ENCODE measurements at regions not wholly inside any gene's neighbourhood (a gene's known extent, or its start where the extent isn't known, plus 50 kb on each side); places are given as distances from the start of the nearest gene placed in this dataset.

- CTCF ChIA-PET, result no interaction called here
- no peaks in the 10 kb centered on the region for H3K36me3 Mint-ChIP-seq (ENCODE audit: insufficient read depth, unreplicated experiment)
- H3K4me3 Mint-ChIP-seq (ENCODE audit: low read depth, unreplicated experiment), result no peak overlapping the region
- H3K9me3 Mint-ChIP-seq (ENCODE audit: low read depth, unreplicated experiment), result no peaks in the 10 kb centered on the region
- H3K4me1 Mint-ChIP-seq (ENCODE audit: low read depth, unreplicated experiment), result peaks cover 5% of the 10 kb centered on the region
- no peak overlapping the region for H3K27ac Mint-ChIP-seq (ENCODE audit: unreplicated experiment)
- H3K27me3 Mint-ChIP-seq (ENCODE audit: unreplicated experiment), result no peaks in the 10 kb centered on the region
- TF ChIP-seq, protein P1, sequence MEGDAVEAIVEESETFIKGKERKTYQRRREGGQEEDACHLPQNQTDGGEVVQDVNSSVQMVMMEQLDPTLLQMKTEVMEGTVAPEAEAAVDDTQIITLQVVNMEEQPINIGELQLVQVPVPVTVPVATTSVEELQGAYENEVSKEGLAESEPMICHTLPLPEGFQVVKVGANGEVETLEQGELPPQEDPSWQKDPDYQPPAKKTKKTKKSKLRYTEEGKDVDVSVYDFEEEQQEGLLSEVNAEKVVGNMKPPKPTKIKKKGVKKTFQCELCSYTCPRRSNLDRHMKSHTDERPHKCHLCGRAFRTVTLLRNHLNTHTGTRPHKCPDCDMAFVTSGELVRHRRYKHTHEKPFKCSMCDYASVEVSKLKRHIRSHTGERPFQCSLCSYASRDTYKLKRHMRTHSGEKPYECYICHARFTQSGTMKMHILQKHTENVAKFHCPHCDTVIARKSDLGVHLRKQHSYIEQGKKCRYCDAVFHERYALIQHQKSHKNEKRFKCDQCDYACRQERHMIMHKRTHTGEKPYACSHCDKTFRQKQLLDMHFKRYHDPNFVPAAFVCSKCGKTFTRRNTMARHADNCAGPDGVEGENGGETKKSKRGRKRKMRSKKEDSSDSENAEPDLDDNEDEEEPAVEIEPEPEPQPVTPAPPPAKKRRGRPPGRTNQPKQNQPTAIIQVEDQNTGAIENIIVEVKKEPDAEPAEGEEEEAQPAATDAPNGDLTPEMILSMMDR (IDR thresholded peaks at IDR 0.05; ENCODE audit: unreplicated experiment), result no peak
- DNase-seq, result no peak
- intact Hi-C loops (cut with micrococcal nuclease; ENCODE audit: unreplicated experiment), result no loop called here
- no TSS peak for BruUV-seq (replicated peaks)
Observed at GRCh38 chr5:67903656-67904055, 311.9 kb upstream of the PIK3R1 start.

DNA sequence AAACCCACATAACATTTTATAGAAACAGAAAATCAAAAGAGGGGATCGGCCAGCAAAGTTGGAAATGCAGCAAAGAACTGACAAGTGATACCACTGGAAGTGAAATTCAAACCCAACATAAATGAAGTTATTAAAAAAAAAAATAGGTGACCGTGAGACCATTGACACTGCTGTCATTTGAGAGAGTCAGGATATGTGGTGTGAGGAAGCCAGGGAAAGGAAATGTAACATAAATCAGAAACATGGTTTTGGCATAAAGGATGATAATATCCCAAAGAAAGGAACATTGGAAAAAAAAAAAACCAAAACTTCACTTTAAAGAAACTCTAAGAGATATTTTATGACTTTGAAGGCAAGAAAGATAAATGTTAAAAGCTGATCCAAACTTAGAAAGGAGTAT lies 312.4 kb upstream of the PIK3R1 start:
- no peak overlapping the region for H3K4me3 Mint-ChIP-seq (ENCODE audit: low read depth, unreplicated experiment)
- no peak for DNase-seq
- CTCF ChIA-PET, result no interaction called here
- TF ChIP-seq, protein P1 (IDR thresholded peaks at IDR 0.05; ENCODE audit: unreplicated experiment), result no peak
- intact Hi-C loops (cut with micrococcal nuclease; ENCODE audit: unreplicated experiment), result no loop called here
- H3K36me3 Mint-ChIP-seq (ENCODE audit: insufficient read depth, unreplicated experiment), result no peaks in the 10 kb centered on the region
- no peak overlapping the region for H3K27ac Mint-ChIP-seq (ENCODE audit: unreplicated experiment)
- H3K27me3 Mint-ChIP-seq (ENCODE audit: unreplicated experiment), result no peaks in the 10 kb centered on the region
- H3K4me1 Mint-ChIP-seq (ENCODE audit: low read depth, unreplicated experiment), result no peaks in the 10 kb centered on the region
- no TSS peak for BruUV-seq (replicated peaks)
- H3K9me3 Mint-ChIP-seq (ENCODE audit: low read depth, unreplicated experiment), result no peaks in the 10 kb centered on the region

GRCh38 chr5:67902497-67902830 lies 313.1 kb upstream of the PIK3R1 start:
- no peaks in the 10 kb centered on the region for H3K36me3 Mint-ChIP-seq (ENCODE audit: insufficient read depth, unreplicated experiment)
- H3K27ac Mint-ChIP-seq (ENCODE audit: unreplicated experiment), result no peak overlapping the region
- BruUV-seq (replicated peaks), result no TSS peak
- no peak overlapping the region for H3K4me3 Mint-ChIP-seq (ENCODE audit: low read depth, unreplicated experiment)
- TF ChIP-seq, protein P1 (IDR thresholded peaks at IDR 0.05; ENCODE audit: unreplicated experiment), result no peak
- no peaks in the 10 kb centered on the region for H3K27me3 Mint-ChIP-seq (ENCODE audit: unreplicated experiment)
- intact Hi-C loops (cut with micrococcal nuclease; ENCODE audit: unreplicated experiment), result no loop called here
- H3K4me1 Mint-ChIP-seq (ENCODE audit: low read depth, unreplicated experiment), result no peaks in the 10 kb centered on the region
- CTCF ChIA-PET, result no interaction called here
- DNase-seq, result no peak
- peaks cover 1% of the 10 kb centered on the region for H3K9me3 Mint-ChIP-seq (ENCODE audit: low read depth, unreplicated experiment)

DNA sequence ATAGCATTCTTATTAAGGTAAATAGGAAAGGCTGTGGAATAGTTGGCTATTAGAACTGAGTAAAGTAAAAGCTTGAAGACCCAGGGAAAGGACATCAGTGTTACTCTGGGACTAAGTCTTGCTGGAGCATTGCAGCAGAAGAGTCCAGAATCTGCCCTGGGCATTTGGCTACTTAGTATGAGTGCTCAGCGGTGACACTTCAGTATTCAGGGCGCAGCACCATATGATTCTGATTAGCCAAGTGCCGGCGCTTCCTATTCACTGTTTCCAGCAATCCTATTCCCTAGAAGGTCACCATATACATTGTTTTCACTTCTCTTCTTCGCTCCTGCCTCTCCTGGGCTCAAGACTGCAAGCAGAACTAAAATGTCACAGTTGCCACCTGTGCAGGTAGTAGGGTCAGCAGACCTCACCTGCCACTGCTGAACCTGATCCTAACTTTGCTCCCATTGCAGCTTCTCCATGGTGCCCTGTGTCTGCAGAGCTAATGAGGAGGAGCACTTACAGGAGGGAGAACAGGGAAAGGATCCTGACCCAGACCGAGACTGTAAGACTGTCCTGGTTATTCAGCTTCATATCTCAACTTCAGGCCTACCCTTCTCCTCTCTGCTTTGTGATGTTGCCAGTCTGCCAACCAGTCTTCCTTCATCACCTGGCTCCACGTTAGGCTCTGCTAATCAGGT lies 313.6 kb upstream of the PIK3R1 start:
- CTCF ChIA-PET, result no interaction called here
- Mint-ChIP-seq H3K9me3 (ENCODE audit: low read depth, unreplicated experiment) (peaks cover 2% of the 10 kb centered on the region), H3K27ac (ENCODE audit: unreplicated experiment) (no peak overlapping the region), H3K27me3 (ENCODE audit: unreplicated experiment) (no peaks in the 10 kb centered on the region), H3K4me3 (ENCODE audit: low read depth, unreplicated experiment) (no peak overlapping the region), H3K36me3 (ENCODE audit: insufficient read depth, unreplicated experiment) (no peaks in the 10 kb centered on the region), H3K4me1 (ENCODE audit: low read depth, unreplicated experiment) (no peaks in the 10 kb centered on the region)
- no peak for DNase-seq
- intact Hi-C loops (cut with micrococcal nuclease; ENCODE audit: unreplicated experiment), result no loop called here
- TF ChIP-seq, protein P1 (IDR thresholded peaks at IDR 0.05; ENCODE audit: unreplicated experiment), result no peak
- BruUV-seq (replicated peaks), result no TSS peak
